ENCODE measurements at regions not wholly inside any gene's neighbourhood (a gene's known extent, or its start where the extent isn't known, plus 50 kb on each side); places are given as distances from the start of the nearest gene placed in this dataset.

GRCh38 chr18:53739700-53740099, 484.8 kb downstream of the MBD2 start:
- no peak for TF ChIP-seq CTCF (IDR thresholded peaks at IDR 0.05; ENCODE audit: low read depth, low read length, missing control alignments)
- no peak for DNase-seq (ENCODE audit: extremely low read depth, low read depth)
- no peak overlapping the region for H3K4me3 ChIP-seq (replicated peaks; ENCODE audit: low read depth, low read length)

GRCh38 chr18:53735526-53735925, 488.9 kb downstream of the MBD2 start:
- H3K4me3 ChIP-seq (replicated peaks; ENCODE audit: low read depth, low read length), result no peak overlapping the region
- TF ChIP-seq CTCF (IDR thresholded peaks at IDR 0.05; ENCODE audit: low read depth, low read length, missing control alignments), result no peak
- DNase-seq (ENCODE audit: extremely low read depth, low read depth), result no peak

- TF ChIP-seq CTCF (IDR thresholded peaks at IDR 0.05; ENCODE audit: low read depth, low read length, missing control alignments), result no peak
- DNase-seq (ENCODE audit: extremely low read depth, low read depth), result no peak
- no peak overlapping the region for H3K4me3 ChIP-seq (replicated peaks; ENCODE audit: low read depth, low read length)
Observed at GRCh38 chr18:53715243-53715853, 509.1 kb downstream of the MBD2 start.

GRCh38 chr18:53710080-53710479, 514.4 kb downstream of the MBD2 start:
- H3K4me3 ChIP-seq (replicated peaks; ENCODE audit: low read depth, low read length), result no peak overlapping the region
- no peak for DNase-seq (ENCODE audit: extremely low read depth, low read depth)
- TF ChIP-seq CTCF (IDR thresholded peaks at IDR 0.05; ENCODE audit: low read depth, low read length, missing control alignments), result no peak

- no peak for TF ChIP-seq CTCF (IDR thresholded peaks at IDR 0.05; ENCODE audit: low read depth, low read length, missing control alignments)
- no peak for DNase-seq (ENCODE audit: extremely low read depth, low read depth)
- no peak overlapping the region for H3K4me3 ChIP-seq (replicated peaks; ENCODE audit: low read depth, low read length)
Observed at GRCh38 chr18:53702480-53702879, 522.0 kb downstream of the MBD2 start.

- no peak for DNase-seq (ENCODE audit: extremely low read depth, low read depth)
- no peak overlapping the region for H3K4me3 ChIP-seq (replicated peaks; ENCODE audit: low read depth, low read length)
- no peak for TF ChIP-seq CTCF (IDR thresholded peaks at IDR 0.05; ENCODE audit: low read depth, low read length, missing control alignments)
Observed at GRCh38 chr18:53701697-53702096, 522.8 kb downstream of the MBD2 start.

- no peak for DNase-seq (ENCODE audit: extremely low read depth, low read depth)
- TF ChIP-seq CTCF (IDR thresholded peaks at IDR 0.05; ENCODE audit: low read depth, low read length, missing control alignments), result peak; percentile 34
- H3K4me3 ChIP-seq (replicated peaks; ENCODE audit: low read depth, low read length), result no peak overlapping the region
Observed at GRCh38 chr18:53698907-53699306, 525.6 kb downstream of the MBD2 start.

Data from HFF-Myc (cell line).